GM12891 (cell line): ENCODE measurements at regions not wholly inside any gene's neighbourhood (a gene's known extent, or its start where the extent isn't known, plus 50 kb on each side); places are given as distances from the start of the nearest gene placed in this dataset.

Experiments used
- POLR2A ChIP-seq: IDR thresholded peaks from 2 replicates; pipeline ENCODE4 v1.6.1; 2011; ENCODE audit warnings: low read depth, low read length, control low read depth
- POLR2AphosphoS5 ChIP-seq: IDR thresholded peaks from 2 replicates; pipeline ENCODE4 v1.6.1; 2011; ENCODE audit warnings: low read depth, low read length, control low read depth

GRCh38 chr13:61916483-61916882 lies 500.8 kb upstream of the PCDH20 start:
- no peak for TF ChIP-seq POLR2A
- TF ChIP-seq POLR2AphosphoS5: no peak
